HG03060 (cell line): ENCODE measurements at regions not wholly inside any gene's neighbourhood (a gene's known extent, or its start where the extent isn't known, plus 50 kb on each side); places are given as distances from the start of the nearest gene placed in this dataset.

ENCODE experiments used
- ATAC-seq: cut with Tn5 transposase; IDR thresholded peaks from one replicate; pipeline ENCODE4 v1.9.1; 2021; ENCODE audit warnings: low read depth, moderate number of reproducible peaks; ENCODE audit not compliant: unreplicated experiment

DNA sequence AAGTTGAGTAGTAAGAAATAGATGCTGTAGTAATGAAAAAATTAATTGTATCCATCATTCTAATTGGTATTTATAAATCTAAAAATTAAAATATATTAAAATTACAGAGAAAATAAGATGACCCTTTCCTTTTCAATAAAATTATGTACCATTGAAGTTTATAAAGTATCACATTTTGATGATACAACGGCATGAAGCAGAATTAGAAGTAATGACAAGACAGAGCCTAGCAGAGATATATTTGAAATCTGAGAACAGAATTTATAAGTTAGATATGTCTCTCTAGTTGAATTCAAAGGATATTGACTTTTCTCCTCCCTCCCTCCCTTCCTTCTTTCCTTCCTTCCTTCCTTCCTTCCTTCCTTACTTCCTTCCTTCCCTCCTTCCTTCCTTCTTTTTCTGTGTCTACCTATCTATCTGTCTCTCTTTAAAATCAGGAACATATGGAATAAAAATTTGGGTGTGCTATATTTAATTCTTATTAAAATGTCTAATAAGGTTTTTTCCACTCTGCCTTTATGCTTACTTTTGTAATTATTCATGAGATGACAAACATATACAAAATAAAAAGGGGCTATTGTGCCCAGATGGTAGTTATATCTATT, 258.5 kb upstream of the CD180 start:
- ATAC-seq, result no peak

DNA sequence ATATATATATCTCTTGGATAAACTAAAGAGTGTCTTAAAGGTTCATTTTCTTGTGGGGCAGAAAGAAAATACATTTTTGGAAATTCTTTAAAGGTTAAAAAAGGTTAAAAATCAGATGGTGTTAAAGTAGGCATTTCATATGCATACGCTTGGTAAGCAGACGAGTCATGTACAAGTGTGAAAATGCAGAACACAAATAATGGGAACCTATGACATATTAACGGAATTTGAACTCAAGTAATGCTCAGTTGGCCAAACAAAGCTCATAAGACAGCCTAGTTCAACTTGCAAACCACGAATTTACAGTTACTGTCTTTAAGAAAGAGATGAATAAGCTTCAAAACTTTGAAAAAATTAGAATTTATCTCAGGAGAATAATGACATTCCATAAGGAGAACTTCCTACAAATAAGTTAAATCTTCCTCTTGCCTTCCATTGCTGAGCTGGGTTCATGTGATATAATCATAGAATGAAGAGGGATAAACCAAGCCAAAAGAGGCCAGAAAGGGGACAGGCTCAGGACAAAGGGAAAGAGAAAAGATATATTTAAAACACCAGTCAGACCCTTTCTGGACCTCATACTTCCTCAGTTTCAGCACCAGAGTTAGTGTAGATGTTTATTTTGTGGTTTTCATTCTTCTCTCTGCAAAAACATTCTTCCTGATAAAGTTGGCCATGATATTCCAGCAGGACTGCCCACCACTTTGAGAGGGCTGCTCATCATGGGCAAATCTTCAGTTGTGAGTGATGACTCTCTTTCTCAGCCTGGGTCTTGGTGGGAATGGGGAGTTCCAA, 256.7 kb upstream of the CD180 start:
- no peak for ATAC-seq

DNA sequence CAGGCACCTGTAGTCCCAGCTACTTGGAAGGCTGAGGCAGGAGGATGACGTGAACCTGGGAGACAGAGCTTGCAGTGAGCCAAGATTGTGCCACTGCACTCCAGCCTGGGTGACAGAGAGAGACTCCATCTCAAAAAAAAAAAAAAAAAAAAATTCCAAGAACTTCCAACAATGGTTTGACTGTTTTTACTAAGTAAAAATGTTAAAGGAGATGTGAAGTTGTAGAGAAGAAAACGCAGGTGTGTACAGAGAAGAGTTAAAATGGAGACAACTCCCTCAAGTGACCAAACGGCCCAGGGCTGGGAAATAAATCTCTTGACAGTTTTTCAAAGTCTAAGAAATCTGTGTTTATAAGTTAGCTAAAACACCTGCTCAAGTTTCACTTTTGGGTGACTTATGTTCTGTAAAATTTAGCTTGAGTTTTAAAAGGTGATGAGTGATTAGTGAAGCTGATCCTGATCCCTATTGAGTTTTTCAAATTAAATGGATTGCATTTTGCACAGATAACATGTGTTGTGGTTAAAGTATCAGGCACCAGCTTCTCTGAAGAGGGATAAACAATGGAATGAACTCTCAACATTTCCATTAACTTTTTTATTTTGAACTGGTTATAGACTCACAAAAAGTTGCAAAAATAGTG, 255.2 kb upstream of the CD180 start:
- ATAC-seq, result no peak

DNA sequence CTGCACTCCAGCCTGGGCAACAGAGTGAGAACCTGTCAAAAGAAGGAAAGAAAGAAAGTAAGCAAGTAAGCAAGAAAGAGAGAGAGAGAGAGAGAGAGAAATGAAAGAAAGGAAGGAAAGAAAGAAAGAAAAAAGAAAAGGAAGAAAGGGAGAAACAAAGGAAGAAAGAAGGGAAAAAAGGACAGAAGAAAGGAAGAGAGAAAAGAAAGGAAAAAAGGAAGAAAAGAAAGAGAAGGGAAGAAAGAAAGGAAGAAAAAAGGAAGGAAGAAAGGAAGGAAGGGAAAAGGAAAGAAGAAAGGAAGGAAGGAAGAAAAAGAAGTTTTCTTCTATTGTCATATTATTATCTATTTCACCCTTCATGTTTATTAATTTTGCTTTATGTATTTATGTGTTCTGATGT, 251.1 kb upstream of the CD180 start:
- ATAC-seq, result no peak

DNA sequence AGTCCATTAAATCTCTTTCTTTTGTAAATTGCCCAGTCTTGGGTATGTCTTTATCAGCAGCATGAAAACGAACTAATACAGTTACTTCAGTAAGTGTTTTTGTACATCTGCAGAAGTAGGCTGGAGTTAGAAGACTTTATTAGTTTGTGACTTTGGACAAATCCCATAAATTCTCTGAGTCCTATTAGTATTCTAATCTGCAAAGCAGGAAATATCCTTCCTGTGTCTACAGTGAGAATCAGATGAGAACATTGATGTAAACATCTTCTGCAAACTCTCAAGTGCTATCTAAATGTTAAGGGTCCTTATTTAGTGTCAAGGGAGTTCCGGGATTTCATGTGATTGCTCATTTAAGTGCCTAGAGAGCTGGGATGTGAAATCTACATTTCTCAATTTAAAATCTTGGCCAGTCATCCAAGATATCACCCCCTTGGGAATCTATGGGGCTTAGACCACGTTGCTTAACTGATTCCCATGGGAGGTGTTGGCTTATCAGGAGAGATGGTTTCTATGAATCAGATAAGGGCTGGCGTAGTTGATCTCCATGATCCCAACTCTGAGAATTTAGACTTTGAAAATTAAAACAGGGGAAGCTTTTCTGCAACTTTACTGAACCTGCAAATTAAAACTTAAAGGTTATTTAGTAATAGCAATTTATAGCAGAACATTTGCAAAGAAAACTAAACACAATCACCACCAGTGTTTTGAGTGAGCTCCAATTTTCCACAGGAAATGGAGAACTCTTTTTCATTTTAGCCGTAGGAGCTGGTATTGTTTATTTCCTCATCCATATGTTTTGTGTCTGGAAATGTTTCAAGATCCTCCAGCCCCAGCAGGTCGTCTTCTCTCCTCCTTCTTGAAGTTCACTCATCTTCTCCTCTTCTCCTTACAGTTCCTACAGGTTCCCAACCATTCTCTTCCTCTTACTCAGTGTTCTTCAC, 241.6 kb upstream of the CD180 start:
- ATAC-seq, result no peak

DNA sequence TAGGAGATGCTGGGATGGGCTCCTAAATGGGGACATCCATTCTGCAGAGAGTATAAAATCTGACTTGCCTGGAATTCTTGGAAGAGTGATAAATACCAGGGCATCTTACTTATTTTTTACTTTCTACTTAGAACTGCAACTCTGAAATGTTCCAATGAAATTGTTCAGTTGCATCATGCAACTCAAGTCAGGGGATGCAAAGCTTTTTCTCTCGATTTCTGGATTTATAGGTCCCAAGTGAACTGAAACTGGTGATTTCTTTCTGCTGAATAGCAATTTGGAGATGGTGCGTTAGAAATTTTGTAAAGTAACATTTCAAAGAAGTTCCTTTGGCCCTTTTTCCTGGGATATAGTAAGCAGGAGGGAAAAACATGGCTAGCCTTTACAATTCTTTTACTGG, 238.4 kb upstream of the CD180 start:
- no peak for ATAC-seq

DNA sequence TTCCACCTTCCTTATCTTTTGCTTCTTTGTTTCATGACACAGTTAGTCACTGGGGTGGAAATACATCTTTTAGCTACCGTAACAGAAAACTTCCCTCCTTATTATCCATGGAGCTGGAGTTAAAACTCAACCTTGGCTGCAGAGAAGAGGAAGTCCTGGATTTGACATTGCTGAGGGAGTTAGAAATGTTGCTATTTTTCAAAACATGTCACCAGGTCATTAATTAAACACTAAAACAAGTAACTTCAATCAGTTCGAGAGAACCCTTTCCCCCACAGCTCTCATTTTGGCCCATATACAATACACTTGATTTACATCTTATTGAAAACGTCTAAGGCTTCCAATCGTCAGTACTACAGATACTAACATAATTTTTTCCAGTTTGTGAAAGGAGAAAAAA, 237.9 kb upstream of the CD180 start:
- ATAC-seq, result no peak

DNA sequence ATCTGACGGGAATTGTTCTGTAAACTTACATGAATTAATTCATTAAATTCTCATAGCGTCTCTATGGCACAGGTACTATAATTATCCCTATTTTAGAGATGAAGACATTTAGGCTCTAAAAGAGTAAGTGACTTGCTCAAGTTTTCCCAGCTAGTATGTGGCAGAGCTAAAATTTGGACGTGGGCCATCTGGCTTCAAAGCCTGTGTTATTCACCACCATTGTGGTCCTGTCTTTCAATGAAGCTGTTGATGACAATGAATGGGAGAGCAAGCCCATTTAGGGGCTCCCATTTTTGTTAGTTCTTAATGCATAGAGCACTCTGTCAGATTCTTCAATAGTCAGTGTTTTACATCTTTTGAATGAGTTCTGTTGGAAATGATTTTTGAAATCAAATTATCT, 236.0 kb upstream of the CD180 start:
- ATAC-seq, result no peak

DNA sequence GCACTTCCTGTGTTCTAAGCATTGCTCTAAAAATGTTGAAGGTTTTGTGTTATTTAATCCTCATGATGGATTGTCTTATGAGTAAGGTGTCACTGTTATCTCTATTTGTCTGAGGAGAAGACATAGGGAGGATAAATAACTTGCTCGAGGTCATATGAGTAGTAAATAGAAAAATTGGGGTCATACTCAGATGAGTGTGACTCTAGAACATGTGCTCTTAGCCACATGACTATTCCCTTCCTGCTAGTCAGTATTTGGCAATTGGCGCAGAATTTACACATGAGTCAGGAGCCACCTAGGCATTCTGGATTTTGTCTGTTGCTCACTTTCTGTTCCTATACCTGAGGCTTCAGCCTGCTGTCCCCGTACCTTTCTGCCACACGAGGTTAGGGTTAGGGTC, 234.6 kb upstream of the CD180 start:
- no peak for ATAC-seq

DNA sequence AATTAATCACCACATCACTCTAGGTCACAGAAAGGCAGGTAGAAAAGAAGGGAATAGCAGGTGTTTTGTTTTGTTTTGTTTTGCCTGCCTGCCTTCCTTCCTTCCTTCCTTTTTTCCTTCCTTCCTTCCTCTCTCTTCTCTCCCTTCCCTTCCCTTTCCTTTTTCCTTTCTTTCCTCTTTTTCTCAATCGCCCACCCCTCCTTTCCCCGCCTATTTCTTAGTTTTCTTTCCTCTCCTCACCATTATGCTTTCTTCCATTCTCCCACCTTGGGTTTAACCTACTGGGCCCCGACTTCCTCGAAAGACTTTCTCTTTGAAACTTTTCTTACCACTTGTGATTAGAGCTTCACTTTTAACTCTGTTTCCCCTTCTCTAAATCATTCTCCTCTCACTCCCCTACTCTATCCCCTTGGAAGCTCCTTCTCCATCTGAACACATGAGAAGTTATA, 231.3 kb upstream of the CD180 start:
- no peak for ATAC-seq

DNA sequence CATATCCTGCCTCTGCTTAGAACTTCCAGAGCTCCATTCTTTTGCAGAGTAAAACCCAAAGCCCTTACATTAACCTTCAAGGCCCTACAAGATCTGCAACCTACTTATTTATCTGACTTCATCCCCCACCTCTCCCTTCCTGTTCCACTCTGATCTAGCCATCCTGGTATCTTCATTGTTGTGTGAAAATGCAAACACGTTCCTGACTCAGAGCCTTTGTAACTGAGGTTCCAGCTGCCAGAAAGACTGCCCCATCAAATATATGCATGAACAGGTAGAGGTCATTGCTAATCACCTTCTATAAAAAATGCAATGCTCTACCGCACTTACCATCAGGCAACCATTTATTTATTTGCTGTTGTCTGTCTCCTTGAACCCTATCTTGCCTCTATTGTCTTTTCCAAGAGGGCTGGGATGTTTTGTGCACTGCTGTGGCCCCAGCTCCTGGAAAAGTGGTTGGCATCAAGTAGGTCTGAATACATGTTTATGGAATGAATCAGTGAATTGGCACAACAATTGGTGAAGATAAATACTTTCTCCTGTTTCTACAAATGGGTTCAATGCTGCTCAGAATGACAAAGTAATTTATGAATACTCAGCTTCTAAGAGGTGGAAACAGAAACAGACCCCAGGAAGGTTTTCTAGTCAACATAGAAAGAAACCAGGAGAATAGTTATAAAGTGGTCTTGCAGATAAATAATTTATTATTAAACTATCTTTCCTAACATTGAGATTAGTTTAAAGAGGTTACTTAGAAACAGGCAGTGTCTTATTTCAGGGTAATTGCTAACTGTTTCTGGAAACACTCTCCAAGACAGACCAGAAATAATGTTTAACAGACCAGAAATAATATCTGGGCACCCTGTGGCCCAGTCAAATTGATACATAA, 230.6 kb upstream of the CD180 start:
- no peak for ATAC-seq

DNA sequence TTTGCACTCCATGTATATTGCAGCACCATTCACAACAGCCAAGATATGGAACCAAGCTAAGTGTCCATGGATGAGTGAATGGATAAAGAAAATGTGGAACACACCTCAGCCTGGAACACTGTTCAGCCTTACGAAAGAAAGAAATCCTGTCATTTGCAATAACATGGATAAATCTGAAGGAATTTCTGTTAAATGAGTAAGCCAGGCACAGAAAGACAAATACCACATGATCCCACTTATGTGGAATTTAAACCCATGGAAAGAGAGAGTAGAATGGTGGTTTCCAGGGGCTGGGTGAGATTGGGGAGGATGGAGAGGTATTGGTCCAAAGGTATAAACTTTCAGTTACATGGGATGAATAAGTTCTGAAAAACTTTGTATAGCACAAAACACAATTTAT, 228.9 kb upstream of the CD180 start:
- no peak for ATAC-seq

DNA sequence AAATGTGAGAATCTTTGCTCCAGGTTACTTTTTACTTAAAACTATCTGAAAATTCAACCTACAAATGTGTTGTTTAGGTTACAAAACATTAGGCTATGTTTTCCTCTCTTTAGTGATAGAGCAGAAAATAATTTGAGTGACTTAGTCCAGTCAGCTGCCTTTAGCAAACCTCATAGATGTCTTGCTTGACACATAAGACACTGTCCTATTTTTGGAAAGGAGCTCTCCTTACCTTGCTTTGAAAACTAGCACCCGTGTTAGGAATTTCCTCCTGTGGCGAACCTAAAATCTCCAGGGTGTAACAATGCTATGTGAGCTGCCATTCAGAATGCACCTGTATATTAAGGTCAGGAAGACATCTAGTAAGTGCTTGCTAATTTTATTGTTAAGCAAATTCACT, 221.2 kb upstream of the CD180 start:
- no peak for ATAC-seq

DNA sequence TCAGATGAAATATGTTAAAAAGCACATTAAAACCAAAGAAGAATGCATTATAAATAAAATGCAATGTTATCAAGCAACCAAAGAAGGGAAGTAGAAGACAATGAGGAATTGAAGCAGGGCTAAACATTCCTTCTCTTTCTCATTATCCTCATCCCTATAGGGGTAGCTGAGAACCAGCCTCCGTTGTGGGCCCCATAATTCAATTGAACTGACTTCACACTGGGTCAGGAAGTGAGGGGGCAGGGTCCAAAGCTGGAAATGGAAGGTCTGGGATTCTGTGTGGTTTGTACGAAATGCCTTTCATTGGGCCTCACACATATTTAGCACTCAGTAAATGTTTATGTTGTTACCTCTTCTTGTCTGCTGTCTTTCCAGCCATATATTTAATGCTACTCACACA, 220.4 kb upstream of the CD180 start:
- no peak for ATAC-seq

DNA sequence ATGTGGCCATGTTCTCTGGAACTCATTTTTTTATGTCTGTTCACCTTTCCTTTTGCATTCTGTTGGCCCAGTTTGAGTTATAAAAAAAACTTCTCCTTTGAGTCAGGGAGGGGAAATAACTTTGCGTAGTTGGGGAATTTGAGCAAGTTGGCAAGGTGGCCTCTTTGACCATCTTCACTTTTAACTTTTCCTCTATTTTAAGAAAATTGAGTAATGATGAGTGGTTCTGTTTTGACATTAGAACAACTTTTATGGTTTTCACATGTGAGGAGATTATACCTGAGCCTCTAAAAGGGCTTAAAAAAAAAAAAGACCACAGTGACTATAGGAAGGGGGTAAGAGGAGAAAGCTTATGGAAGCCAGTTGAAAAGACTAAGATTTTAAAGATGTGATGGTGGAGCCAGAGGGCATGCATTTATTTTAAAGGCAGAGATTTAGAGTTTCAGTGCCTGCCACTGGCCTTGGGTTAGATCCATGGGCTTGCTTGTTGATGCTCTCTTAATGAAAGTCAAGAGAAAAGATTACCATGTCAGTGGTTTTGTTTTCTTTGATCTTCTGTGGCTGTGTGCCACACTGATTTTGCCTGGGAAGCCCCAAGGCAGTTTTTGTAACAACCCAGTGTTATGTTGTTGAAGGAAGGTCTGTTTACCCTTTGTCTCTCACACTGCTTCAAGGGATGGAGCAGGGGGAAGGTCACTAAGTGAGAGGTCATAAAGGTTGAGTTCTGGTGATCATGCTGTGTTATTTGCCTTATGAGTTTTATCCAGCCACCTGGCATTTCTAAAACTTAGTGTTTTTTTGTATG, 219.7 kb upstream of the CD180 start:
- no peak for ATAC-seq

DNA sequence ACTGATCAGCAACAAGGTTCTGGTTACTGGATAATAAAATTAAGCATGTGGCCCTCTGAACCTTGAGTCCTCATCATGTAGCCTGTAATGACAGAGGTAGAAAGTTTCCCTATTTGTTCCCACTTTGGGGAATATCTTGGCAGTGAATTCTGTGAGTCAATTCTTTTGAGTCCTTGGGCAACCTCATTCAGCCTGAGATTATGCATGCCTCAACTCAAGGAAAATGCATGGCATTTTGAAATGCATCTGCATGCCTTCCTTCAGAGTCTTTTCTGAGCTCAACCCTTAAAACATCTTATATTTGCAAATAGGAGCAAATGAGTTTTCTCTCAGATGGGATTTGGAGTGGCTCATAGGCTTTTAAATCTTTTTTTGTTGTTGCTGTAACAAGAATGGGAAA, 218.1 kb upstream of the CD180 start:
- no peak for ATAC-seq

DNA sequence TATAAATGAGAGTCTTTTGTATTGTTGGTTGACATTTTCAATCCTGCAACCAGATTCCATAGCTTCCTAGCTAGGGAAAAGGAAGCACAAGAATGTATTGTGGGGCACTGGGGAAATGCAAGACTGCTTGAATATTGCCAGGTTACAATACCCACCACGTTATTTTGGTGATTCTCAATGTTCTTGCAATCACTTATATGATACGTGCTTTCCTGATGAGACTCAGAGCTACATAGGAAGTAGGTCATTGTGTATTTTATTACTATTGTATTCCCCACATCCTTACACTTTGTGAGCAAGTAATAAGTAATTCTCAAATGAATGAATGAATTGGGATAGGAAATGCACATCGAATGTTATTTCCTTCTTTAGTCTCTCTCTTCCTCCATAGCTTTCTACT, 217.1 kb upstream of the CD180 start:
- ATAC-seq, result no peak

DNA sequence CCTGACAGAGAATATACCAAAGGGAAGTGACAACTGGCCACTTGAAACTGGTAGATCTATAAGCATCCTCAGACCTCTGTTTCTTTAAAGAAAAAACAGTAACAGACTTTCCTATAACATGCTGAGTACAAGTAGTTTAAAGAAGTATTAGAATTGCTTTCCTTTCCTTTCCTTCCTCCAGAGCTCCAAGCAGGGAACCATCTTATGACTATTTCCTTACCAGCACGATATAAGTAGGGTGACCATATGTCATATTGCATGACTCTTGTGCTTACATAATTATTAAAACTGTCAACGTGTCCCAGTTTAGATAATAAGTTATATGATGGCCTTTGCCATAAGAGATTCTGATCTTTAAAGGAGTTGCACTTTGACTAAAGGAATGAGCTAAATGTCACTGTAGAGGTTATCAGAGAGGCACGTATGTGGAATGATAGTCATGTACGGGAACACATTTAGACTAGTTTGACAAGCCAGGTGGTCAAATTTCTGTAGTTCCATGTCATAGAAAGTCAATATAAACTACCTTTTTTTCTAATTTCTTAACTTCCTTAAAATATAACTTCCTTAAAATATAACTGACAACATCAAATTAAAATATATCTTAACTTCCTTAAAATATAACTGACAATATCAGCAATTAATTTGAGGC, 212.7 kb upstream of the CD180 start:
- ATAC-seq, result no peak

DNA sequence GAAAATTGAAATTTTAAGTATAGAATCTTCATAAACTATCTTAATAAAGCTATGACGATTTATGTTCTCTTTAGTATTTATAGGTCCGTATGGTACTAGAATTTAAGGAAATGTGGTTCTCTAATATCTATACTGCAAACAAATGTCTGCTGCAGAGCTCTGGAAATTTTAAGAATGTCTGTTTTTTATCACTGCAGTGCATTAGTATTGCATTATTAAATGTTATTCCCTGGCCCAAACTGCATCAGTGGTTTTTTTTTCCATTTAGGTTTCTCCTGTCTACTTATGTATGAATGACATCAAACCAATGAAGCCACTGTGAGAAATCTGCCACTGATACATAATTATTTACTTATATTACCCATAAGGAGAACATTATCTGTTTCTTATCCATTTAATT, 211.4 kb upstream of the CD180 start:
- no peak for ATAC-seq
